ENCODE measurements at regions not wholly inside any gene's neighbourhood (a gene's known extent, or its start where the extent isn't known, plus 50 kb on each side); places are given as distances from the start of the nearest gene placed in this dataset.

- FAIRE-seq (no peak), DNase-seq (ENCODE audit: low read depth) (no peak)
- H3K4me3 ChIP-seq (ENCODE audit: low read depth, low read length) = no peak overlapping the region
- H3K36me3 ChIP-seq (ENCODE audit: control insufficient read depth, insufficient read depth, low read length) = no peaks in the 10 kb centered on the region
- no peaks in the 10 kb centered on the region for H3K27me3 ChIP-seq (ENCODE audit: control insufficient read depth, insufficient read depth, low read length)
- TF ChIP-seq CTCF (IDR thresholded peaks at IDR 0.05; ENCODE audit: insufficient read depth, low read length, severe bottlenecking) = no peak
These were observed 52.2 kb upstream of the RCOR3 start for GRCh38 chr1:211206981-211207380.

GRCh38 chr1:211200311-211200710 lies 58.9 kb upstream of the RCOR3 start:
- FAIRE-seq (no peak), DNase-seq (ENCODE audit: low read depth) (no peak)

GRCh38 chr1:211198880-211199279 lies 60.3 kb upstream of the RCOR3 start:
- FAIRE-seq = no peak
- TF ChIP-seq CTCF (IDR thresholded peaks at IDR 0.05; ENCODE audit: insufficient read depth, low read length, severe bottlenecking) = no peak
- Histone ChIP-seq H3K36me3 (ENCODE audit: control insufficient read depth, insufficient read depth, low read length) (no peaks in the 10 kb centered on the region), H3K4me3 (ENCODE audit: low read depth, low read length) (no peak overlapping the region), H3K27me3 (ENCODE audit: control insufficient read depth, insufficient read depth, low read length) (no peaks in the 10 kb centered on the region)
- no peak for DNase-seq (ENCODE audit: low read depth)

More at GRCh38 chr1:211200311-211200710, 58.9 kb upstream of the RCOR3 start:
- Histone ChIP-seq H3K4me3 (ENCODE audit: low read depth, low read length) (no peak overlapping the region), H3K36me3 (ENCODE audit: control insufficient read depth, insufficient read depth, low read length) (no peaks in the 10 kb centered on the region), H3K27me3 (ENCODE audit: control insufficient read depth, insufficient read depth, low read length) (no peaks in the 10 kb centered on the region)
- TF ChIP-seq CTCF (IDR thresholded peaks at IDR 0.05; ENCODE audit: insufficient read depth, low read length, severe bottlenecking) = no peak

- Histone ChIP-seq H3K4me3 (ENCODE audit: low read depth, low read length) (no peak overlapping the region), H3K27me3 (ENCODE audit: control insufficient read depth, insufficient read depth, low read length) (no peaks in the 10 kb centered on the region), H3K36me3 (ENCODE audit: control insufficient read depth, insufficient read depth, low read length) (no peaks in the 10 kb centered on the region)
- DNase-seq (ENCODE audit: low read depth) (peak; percentile 87), FAIRE-seq (no peak)
- no peak for TF ChIP-seq CTCF (IDR thresholded peaks at IDR 0.05; ENCODE audit: insufficient read depth, low read length, severe bottlenecking)
These were observed 61.1 kb upstream of the RCOR3 start for GRCh38 chr1:211198111-211198510.

GRCh38 chr1:211196880-211197279 lies 62.3 kb upstream of the RCOR3 start:
- peak; percentile 79 for DNase-seq (ENCODE audit: low read depth)
- Histone ChIP-seq H3K36me3 (ENCODE audit: control insufficient read depth, insufficient read depth, low read length) (no peaks in the 10 kb centered on the region), H3K27me3 (ENCODE audit: control insufficient read depth, insufficient read depth, low read length) (no peaks in the 10 kb centered on the region), H3K4me3 (ENCODE audit: low read depth, low read length) (no peak overlapping the region)
- FAIRE-seq = no peak
- no peak for TF ChIP-seq CTCF (IDR thresholded peaks at IDR 0.05; ENCODE audit: insufficient read depth, low read length, severe bottlenecking)

GRCh38 chr1:211194826-211195225 lies 60.9 kb upstream of the KCNH1 start:
- no peak for TF ChIP-seq CTCF (IDR thresholded peaks at IDR 0.05; ENCODE audit: insufficient read depth, low read length, severe bottlenecking)
- no peaks in the 10 kb centered on the region for H3K36me3 ChIP-seq (ENCODE audit: control insufficient read depth, insufficient read depth, low read length)
- no peak for FAIRE-seq
- H3K27me3 ChIP-seq (ENCODE audit: control insufficient read depth, insufficient read depth, low read length) = no peaks in the 10 kb centered on the region
- DNase-seq (ENCODE audit: low read depth) = no peak
- no peak overlapping the region for H3K4me3 ChIP-seq (ENCODE audit: low read depth, low read length)

Data from bronchial epithelial cell (primary cell).